ENCODE measurements at regions not wholly inside any gene's neighbourhood (a gene's known extent, or its start where the extent isn't known, plus 50 kb on each side); places are given as distances from the start of the nearest gene placed in this dataset.

GRCh38 chr13:46490129-46490528 lies 62.8 kb upstream of the LRCH1 start (continued):
- no peak for TF ChIP-seq ZNF462 (CRISPR knock-in tag; IDR thresholded peaks at IDR 0.05)

GRCh38 chr13:46489586-46490023 lies 63.4 kb upstream of the LRCH1 start:
- DNase-seq (ENCODE audit: low spot score) (no peak), ATAC-seq (no peak; the same call in 2 of the 3 replicates)
- H3K79me2 ChIP-seq (replicated peaks; ENCODE audit: insufficient read depth) = no peaks in the 10 kb centered on the region
- Mint-ChIP-seq H3K4me1 (peaks cover 8% of the 10 kb centered on the region; the same call in 1 of the 3 replicates), H3K36me3 (ENCODE audit: low read depth) (no peaks in the 10 kb centered on the region), H3K27ac (no peak overlapping the region), H3K27me3 (ENCODE audit: insufficient read depth, low read depth, poor library complexity) (no peaks in the 10 kb centered on the region), H3K9me3 (no peaks in the 10 kb centered on the region), H3K4me3 (no peak overlapping the region)
- H3F3A ChIP-seq (replicated peaks; ENCODE audit: low read depth) = no peaks in the 10 kb centered on the region
- H3K36me3 ChIP-seq (ENCODE audit: insufficient read depth) = no peaks in the 10 kb centered on the region
- no peaks in the 10 kb centered on the region for H3K9me2 ChIP-seq (ENCODE audit: insufficient read depth)
- H4K20me1 ChIP-seq (replicated peaks; ENCODE audit: insufficient read depth) = no peaks in the 10 kb centered on the region
- H3K4me2 ChIP-seq = no peak overlapping the region
- H3K27ac ChIP-seq (ENCODE audit: low read depth) = no peak overlapping the region
- no peaks in the 10 kb centered on the region for H3K27me3 ChIP-seq (ENCODE audit: insufficient read depth)
- H3K4me1 ChIP-seq (ENCODE audit: insufficient read depth) = no peaks in the 10 kb centered on the region
- no peak overlapping the region for H3K4me3 ChIP-seq
- H2AFZ ChIP-seq = peak overlapping the region; percentile 14; the same call in 1 of the 2 replicates
- TF ChIP-seq CTCF (conservative IDR thresholded peaks at IDR 0.05; ENCODE audit: low read depth in 2 of 2) = no peak
- no peak for TF ChIP-seq ZNF331 (CRISPR knock-in tag; IDR thresholded peaks at IDR 0.05; ENCODE audit: low read depth)
- no peak for TF ChIP-seq ZNF462 (CRISPR knock-in tag; IDR thresholded peaks at IDR 0.05)
